ENCODE measurements at regions not wholly inside any gene's neighbourhood (a gene's known extent, or its start where the extent isn't known, plus 50 kb on each side); places are given as distances from the start of the nearest gene placed in this dataset.

DNA sequence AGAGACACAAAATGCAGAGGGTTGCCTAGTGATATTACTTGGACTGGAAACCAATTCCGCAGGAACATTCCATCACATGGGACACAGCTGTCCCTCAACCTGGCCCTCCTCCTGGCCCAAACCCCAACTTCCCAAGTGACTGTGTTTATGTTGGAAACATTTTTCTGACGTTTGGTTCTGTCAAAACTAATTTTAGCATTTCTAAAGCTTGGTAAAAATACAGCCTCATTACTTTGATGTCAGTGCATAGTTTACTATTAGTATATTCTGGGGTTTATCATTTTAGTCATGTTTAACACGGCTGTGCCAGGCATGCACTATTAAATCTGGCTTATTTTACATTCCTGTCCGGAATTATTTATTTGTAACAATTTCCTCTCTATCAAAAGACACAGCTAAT is 69.9 kb downstream of the GLI2 start:
- no peak for TF ChIP-seq FOXM1 (IDR thresholded peaks at IDR 0.05; ENCODE audit: borderline replicate concordance)
- no peak for TF ChIP-seq LEF1 (IDR thresholded peaks at IDR 0.05; ENCODE audit: borderline replicate concordance)
- TF ChIP-seq FOXA1 (IDR thresholded peaks at IDR 0.05), result no peak
- TF ChIP-seq, protein P1, sequence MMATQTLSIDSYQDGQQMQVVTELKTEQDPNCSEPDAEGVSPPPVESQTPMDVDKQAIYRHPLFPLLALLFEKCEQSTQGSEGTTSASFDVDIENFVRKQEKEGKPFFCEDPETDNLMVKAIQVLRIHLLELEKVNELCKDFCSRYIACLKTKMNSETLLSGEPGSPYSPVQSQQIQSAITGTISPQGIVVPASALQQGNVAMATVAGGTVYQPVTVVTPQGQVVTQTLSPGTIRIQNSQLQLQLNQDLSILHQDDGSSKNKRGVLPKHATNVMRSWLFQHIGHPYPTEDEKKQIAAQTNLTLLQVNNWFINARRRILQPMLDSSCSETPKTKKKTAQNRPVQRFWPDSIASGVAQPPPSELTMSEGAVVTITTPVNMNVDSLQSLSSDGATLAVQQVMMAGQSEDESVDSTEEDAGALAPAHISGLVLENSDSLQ (IDR thresholded peaks at IDR 0.05), result no peak
- no peak for TF ChIP-seq TARDBP (IDR thresholded peaks at IDR 0.05)
- TF ChIP-seq SUZ12 (IDR thresholded peaks at IDR 0.05), result no peak
